HepG2 (cell line): ENCODE measurements at regions not wholly inside any gene's neighbourhood (a gene's known extent, or its start where the extent isn't known, plus 50 kb on each side); places are given as distances from the start of the nearest gene placed in this dataset.

Experiments
- AGO2 ChIP-seq: fragments of 200-400 bp; formaldehyde crosslinking; optimal IDR thresholded peaks from 2 replicates; pipeline ENCODE3; 2017; ENCODE audit warnings: mild to moderate bottlenecking, low read depth, low read length, moderate library complexity
- ATM ChIP-seq: fragments of 450-650 bp; IDR thresholded peaks from 2 replicates; pipeline ENCODE4 v1.7.1; 2017; ENCODE audit warnings: mild to moderate bottlenecking, borderline replicate concordance
- BCL6 ChIP-seq: IDR thresholded peaks from 2 replicates; pipeline ENCODE4 v1.6.1; 2016; ENCODE audit warnings: missing genetic modification reagents, missing compliant biosample characterization
- HDAC2 ChIP-seq: sonication (generic); formaldehyde crosslinking; IDR thresholded peaks from 2 replicates; pipeline ENCODE4 v1.4.0; 2020; ENCODE audit warnings: missing genetic modification reagents
- SIN3B ChIP-seq: fragments of 150-350 bp; IDR thresholded peaks from 2 replicates; pipeline ENCODE4 v1.6.1; 2014; ENCODE audit warnings: low read length
- SRSF1 ChIP-seq: fragments of 200-400 bp; formaldehyde crosslinking; optimal IDR thresholded peaks from 2 replicates; pipeline ENCODE3; 2017; ENCODE audit warnings: mild to moderate bottlenecking, low read depth, low read length, moderate library complexity
- ZBTB3 ChIP-seq: sonication (generic); formaldehyde crosslinking; IDR thresholded peaks from 2 replicates; pipeline ENCODE4 v1.4.0; 2020; ENCODE audit warnings: low read depth, mild to moderate bottlenecking, moderate library complexity, missing genetic modification reagents, borderline replicate concordance
- ZNF569 ChIP-seq: sonication (generic); formaldehyde crosslinking; IDR thresholded peaks from 2 replicates; pipeline ENCODE4 v1.5.0; 2020; ENCODE audit warnings: mild to moderate bottlenecking, missing genetic modification reagents, moderate library complexity, borderline replicate concordance
- ZNF850 ChIP-seq: sonication (generic); formaldehyde crosslinking; conservative IDR thresholded peaks from 2 replicates; pipeline ENCODE4 v1.9.0; 2021; ENCODE audit warnings: mild to moderate bottlenecking, missing genetic modification reagents
- TF ChIP-seq, protein P1 (sequence below): sonication (generic); formaldehyde crosslinking; IDR thresholded peaks from 2 replicates; pipeline ENCODE4 v1.5.0; 2020; ENCODE audit warnings: missing genetic modification reagents
- TF ChIP-seq, protein P2 (sequence below): fragments of 450-650 bp; IDR thresholded peaks from 2 replicates; pipeline ENCODE4 v1.6.1; 2016
- TF ChIP-seq, protein P3 (sequence below): sonication (generic); formaldehyde crosslinking; IDR thresholded peaks from 2 replicates; pipeline ENCODE4 v1.4.0; 2020; ENCODE audit warnings: missing genetic modification reagents, borderline replicate concordance

DNA sequence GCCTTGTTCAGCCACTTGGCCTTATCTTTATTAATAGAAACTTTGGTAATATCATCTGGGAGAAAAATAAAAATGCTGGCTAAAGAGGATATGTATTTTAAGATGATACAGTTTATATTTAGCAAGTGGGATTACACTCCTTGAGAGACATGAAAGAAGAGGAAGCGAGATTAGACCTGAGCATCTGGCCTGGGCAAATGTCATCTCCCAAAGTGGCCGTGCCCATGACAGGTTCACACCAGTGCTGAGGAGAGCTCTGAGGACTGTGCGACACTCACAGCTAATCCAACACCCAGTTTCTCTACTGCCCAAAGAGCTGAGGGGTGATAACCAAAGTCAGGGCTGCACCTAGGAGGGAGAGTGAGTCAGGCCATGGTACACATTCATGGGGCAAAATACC lies 121.7 kb upstream of the DUSP10 start (continued):
- TF ChIP-seq, protein P1, sequence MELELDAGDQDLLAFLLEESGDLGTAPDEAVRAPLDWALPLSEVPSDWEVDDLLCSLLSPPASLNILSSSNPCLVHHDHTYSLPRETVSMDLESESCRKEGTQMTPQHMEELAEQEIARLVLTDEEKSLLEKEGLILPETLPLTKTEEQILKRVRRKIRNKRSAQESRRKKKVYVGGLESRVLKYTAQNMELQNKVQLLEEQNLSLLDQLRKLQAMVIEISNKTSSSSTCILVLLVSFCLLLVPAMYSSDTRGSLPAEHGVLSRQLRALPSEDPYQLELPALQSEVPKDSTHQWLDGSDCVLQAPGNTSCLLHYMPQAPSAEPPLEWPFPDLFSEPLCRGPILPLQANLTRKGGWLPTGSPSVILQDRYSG (CRISPR knock-in tag) = no peak
- TF ChIP-seq ZBTB3 (CRISPR knock-in tag) = no peak
- no peak for TF ChIP-seq ZNF569 (CRISPR knock-in tag)
- TF ChIP-seq, protein P2, sequence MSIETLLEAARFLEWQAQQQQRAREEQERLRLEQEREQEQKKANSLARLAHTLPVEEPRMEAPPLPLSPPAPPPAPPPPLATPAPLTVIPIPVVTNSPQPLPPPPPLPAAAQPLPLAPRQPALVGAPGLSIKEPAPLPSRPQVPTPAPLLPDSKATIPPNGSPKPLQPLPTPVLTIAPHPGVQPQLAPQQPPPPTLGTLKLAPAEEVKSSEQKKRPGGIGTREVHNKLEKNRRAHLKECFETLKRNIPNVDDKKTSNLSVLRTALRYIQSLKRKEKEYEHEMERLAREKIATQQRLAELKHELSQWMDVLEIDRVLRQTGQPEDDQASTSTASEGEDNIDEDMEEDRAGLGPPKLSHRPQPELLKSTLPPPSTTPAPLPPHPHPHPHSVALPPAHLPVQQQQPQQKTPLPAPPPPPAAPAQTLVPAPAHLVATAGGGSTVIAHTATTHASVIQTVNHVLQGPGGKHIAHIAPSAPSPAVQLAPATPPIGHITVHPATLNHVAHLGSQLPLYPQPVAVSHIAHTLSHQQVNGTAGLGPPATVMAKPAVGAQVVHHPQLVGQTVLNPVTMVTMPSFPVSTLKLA = no peak
- TF ChIP-seq, protein P3, sequence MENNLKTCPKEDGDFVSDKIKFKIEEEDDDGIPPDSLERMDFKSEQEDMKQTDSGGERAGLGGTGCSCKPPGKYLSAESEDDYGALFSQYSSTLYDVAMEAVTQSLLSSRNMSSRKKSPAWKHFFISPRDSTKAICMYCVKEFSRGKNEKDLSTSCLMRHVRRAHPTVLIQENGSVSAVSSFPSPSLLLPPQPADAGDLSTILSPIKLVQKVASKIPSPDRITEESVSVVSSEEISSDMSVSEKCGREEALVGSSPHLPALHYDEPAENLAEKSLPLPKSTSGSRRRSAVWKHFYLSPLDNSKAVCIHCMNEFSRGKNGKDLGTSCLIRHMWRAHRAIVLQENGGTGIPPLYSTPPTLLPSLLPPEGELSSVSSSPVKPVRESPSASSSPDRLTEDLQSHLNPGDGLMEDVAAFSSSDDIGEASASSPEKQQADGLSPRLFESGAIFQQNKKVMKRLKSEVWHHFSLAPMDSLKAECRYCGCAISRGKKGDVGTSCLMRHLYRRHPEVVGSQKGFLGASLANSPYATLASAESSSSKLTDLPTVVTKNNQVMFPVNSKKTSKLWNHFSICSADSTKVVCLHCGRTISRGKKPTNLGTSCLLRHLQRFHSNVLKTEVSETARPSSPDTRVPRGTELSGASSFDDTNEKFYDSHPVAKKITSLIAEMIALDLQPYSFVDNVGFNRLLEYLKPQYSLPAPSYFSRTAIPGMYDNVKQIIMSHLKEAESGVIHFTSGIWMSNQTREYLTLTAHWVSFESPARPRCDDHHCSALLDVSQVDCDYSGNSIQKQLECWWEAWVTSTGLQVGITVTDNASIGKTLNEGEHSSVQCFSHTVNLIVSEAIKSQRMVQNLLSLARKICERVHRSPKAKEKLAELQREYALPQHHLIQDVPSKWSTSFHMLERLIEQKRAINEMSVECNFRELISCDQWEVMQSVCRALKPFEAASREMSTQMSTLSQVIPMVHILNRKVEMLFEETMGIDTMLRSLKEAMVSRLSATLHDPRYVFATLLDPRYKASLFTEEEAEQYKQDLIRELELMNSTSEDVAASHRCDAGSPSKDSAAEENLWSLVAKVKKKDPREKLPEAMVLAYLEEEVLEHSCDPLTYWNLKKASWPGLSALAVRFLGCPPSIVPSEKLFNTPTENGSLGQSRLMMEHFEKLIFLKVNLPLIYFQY (CRISPR knock-in tag) = no peak
- TF ChIP-seq SIN3B = no peak
- TF ChIP-seq HDAC2 (CRISPR knock-in tag) = no peak
- TF ChIP-seq AGO2 = no peak
- no peak for TF ChIP-seq BCL6
- no peak for TF ChIP-seq ATM
- TF ChIP-seq SRSF1 = no peak
- TF ChIP-seq ZNF850 = no peak
